GM12864 (cell line): ENCODE measurements at regions not wholly inside any gene's neighbourhood (a gene's known extent, or its start where the extent isn't known, plus 50 kb on each side); places are given as distances from the start of the nearest gene placed in this dataset.

ENCODE experiments used
- DNase-seq: peaks from one replicate; pipeline ENCODE4 v3.0.0-alpha.2; 2011; ENCODE audit warnings: low read depth
- H3K4me3 ChIP-seq: 2 replicates; pipeline ENCODE4 v1.5.1; 2011; ENCODE audit warnings: mild to moderate bottlenecking, low read depth, low read length, control low read depth
- TF ChIP-seq, protein P1 (sequence below): IDR thresholded peaks from 2 replicates; pipeline ENCODE4 v1.5.1; 2011; ENCODE audit warnings: low read depth, mild to moderate bottlenecking, moderate library complexity, low read length, control low read depth, inconsistent platforms; ENCODE audit errors: missing control alignments

- DNase-seq = no peak
- H3K4me3 ChIP-seq = no peak overlapping the region
- TF ChIP-seq, protein P1, sequence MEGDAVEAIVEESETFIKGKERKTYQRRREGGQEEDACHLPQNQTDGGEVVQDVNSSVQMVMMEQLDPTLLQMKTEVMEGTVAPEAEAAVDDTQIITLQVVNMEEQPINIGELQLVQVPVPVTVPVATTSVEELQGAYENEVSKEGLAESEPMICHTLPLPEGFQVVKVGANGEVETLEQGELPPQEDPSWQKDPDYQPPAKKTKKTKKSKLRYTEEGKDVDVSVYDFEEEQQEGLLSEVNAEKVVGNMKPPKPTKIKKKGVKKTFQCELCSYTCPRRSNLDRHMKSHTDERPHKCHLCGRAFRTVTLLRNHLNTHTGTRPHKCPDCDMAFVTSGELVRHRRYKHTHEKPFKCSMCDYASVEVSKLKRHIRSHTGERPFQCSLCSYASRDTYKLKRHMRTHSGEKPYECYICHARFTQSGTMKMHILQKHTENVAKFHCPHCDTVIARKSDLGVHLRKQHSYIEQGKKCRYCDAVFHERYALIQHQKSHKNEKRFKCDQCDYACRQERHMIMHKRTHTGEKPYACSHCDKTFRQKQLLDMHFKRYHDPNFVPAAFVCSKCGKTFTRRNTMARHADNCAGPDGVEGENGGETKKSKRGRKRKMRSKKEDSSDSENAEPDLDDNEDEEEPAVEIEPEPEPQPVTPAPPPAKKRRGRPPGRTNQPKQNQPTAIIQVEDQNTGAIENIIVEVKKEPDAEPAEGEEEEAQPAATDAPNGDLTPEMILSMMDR = no peak
Measured at GRCh38 chr11:112661146-112661545, 300.1 kb upstream of the NCAM1 start.

DNA sequence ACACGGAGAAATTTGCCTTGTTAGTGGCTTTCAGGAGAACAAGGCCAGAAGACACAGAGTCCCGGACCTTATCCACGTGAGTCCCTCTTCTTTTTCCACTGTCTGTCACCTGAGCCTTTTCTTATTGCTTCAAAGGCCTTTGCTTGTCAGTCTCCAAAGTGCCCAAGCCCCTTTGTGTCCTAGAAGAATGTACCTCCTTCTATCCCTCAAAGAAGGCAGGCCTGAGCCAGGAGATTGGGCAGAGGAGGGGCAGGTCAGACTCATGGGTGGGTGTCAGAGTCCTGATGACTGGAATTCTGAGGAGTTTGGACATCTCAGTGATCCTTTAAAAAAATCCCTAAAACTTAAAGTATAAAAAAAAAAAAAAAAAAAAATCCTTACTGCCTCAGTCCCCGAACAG is 299.6 kb upstream of the NCAM1 start:
- TF ChIP-seq, protein P1 = no peak
- H3K4me3 ChIP-seq = no peak overlapping the region
- no peak for DNase-seq

GRCh38 chr11:112662554-112662953 is 298.7 kb upstream of the NCAM1 start:
- H3K4me3 ChIP-seq = no peak overlapping the region
- TF ChIP-seq, protein P1 = no peak

GRCh38 chr11:112663947-112664634 is 297.1 kb upstream of the NCAM1 start:
- no peak for DNase-seq
- TF ChIP-seq, protein P1 = no peak
- no peak overlapping the region for H3K4me3 ChIP-seq

More at GRCh38 chr11:112662554-112662953, 298.7 kb upstream of the NCAM1 start:
- no peak for DNase-seq

DNA sequence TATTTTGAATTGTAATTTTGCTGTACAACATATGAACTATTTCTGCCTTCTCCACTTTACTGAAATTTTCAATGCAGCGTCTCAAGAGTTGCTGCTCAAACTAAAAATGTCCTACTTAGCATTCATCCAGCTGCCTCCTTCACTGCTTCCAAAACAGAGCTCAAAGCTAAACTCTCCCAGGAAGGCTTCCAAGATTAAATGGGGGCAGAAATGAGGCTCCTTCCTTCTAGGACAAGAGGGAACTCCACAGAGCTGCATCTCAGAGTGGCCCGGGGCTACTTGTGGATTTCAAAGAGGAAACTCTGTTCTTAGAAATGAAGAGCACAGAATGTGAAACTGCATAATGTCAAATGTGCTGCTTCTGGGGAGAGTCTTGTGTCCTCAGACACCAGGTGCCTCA is 295.9 kb upstream of the NCAM1 start:
- DNase-seq = no peak
- H3K4me3 ChIP-seq = no peak overlapping the region
- TF ChIP-seq, protein P1 = no peak

DNA sequence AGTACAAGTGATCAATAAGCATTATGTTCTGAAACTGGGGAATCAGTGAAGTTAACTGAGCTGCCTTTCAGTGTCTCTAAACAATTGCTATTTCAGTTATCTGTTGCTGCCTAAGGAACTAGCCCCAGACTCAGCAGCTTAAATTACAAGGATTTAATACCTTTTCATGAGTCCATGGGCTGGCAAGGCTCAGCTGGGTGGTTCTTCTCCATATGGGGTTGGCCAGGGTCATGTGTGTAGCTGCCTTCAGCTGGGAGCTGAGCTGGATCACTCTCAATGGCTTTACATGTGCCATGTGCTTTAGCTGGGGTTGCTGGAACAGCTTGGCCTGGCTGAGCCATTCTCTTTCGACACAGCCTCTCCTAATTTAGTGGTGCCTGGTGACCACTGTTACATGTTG is 295.0 kb upstream of the NCAM1 start:
- TF ChIP-seq, protein P1 = no peak
- DNase-seq = no peak
- H3K4me3 ChIP-seq = no peak overlapping the region
